Hepatic stellate cell (primary cell): ENCODE measurements at regions not wholly inside any gene's neighbourhood (a gene's known extent, or its start where the extent isn't known, plus 50 kb on each side); places are given as distances from the start of the nearest gene placed in this dataset.
"Not testable (repeated sequence)": the region's sequence is repeated elsewhere in the genome, so short reads cannot be mapped to it uniquely, and the experiment has no call there.

Source experiments
- DNase-seq: peaks from one replicate; pipeline ENCODE4 v3.0.0; 2011; ENCODE audit warnings: low spot score

GRCh38 chr7:79778786-79779770, 325.6 kb upstream of the MAGI2 start:
- peak; percentile 47 for DNase-seq

GRCh38 chr7:79775911-79776310, 322.4 kb upstream of the MAGI2 start:
- DNase-seq: no peak

GRCh38 chr7:79774150-79774549, 320.7 kb upstream of the MAGI2 start:
- DNase-seq: no peak

- DNase-seq: no peak
Measured at GRCh38 chr7:79770970-79771369, 317.5 kb upstream of the MAGI2 start.

- no peak for DNase-seq
Measured at GRCh38 chr7:79770063-79770462, 316.6 kb upstream of the MAGI2 start.

- DNase-seq: not testable (repeated sequence)
Measured at GRCh38 chr7:79767876-79768560, 314.6 kb upstream of the MAGI2 start.

GRCh38 chr7:79767192-79767591, 313.7 kb upstream of the MAGI2 start:
- not testable (repeated sequence) for DNase-seq

GRCh38 chr7:79761876-79762429, 308.5 kb upstream of the MAGI2 start:
- DNase-seq: no peak

GRCh38 chr7:79750941-79751340, 297.5 kb upstream of the MAGI2 start:
- not testable (repeated sequence) for DNase-seq

- DNase-seq: no peak
Measured at GRCh38 chr7:79749856-79750255, 296.4 kb upstream of the MAGI2 start.

GRCh38 chr7:79741684-79742083, 288.2 kb upstream of the MAGI2 start:
- DNase-seq: no peak

GRCh38 chr7:79740076-79740475, 286.6 kb upstream of the MAGI2 start:
- no peak for DNase-seq

GRCh38 chr7:79739036-79739709, 285.7 kb upstream of the MAGI2 start:
- DNase-seq: not testable (repeated sequence)

GRCh38 chr7:79736418-79736817, 283.0 kb upstream of the MAGI2 start:
- DNase-seq: no peak

GRCh38 chr7:79735012-79735411, 281.5 kb upstream of the MAGI2 start:
- DNase-seq: no peak

- DNase-seq: no peak
Measured at GRCh38 chr7:79734181-79734580, 280.7 kb upstream of the MAGI2 start.

GRCh38 chr7:79732535-79732934, 279.1 kb upstream of the MAGI2 start:
- DNase-seq: no peak

- no peak for DNase-seq
Measured at GRCh38 chr7:79730971-79731370, 277.5 kb upstream of the MAGI2 start.

GRCh38 chr7:79723833-79724618, 270.6 kb upstream of the MAGI2 start:
- no peak for DNase-seq

GRCh38 chr7:79722217-79722616, 268.8 kb upstream of the MAGI2 start:
- no peak for DNase-seq

GRCh38 chr7:79719216-79719615, 265.7 kb upstream of the MAGI2 start:
- DNase-seq: no peak
